PC-9 (cell line): ENCODE measurements at regions not wholly inside any gene's neighbourhood (a gene's known extent, or its start where the extent isn't known, plus 50 kb on each side); places are given as distances from the start of the nearest gene placed in this dataset.
"Not testable (repeated sequence)": the region's sequence is repeated elsewhere in the genome, so short reads cannot be mapped to it uniquely, and the experiment has no call there.

Experiments used
- BruUV-seq: library from RNA; stranded (reverse); fragments of 400-500 nt; replicated peaks from 2 replicates; lab custom pipeline; 2021; lab: Mats Ljungman, UMichigan
- CTCF ChIA-PET: fragments of 300-600 bp; sonication (Branson Sonifier 250); formaldehyde crosslinking; loops from one replicate; lab custom pipeline; 2022; ENCODE audit warnings: antibody characterized with exemption; lab: Charles Lee
- POLR2A ChIA-PET: fragments of 300-600 bp; sonication (Branson Sonifier 250); formaldehyde crosslinking; loops from one replicate; lab custom pipeline; 2022; ENCODE audit warnings: antibody characterized with exemption; ENCODE audit not compliant: unreplicated experiment; lab: Charles Lee
- DNase-seq, 2 experiments: peaks; one replicate each; pipeline versions ENCODE4 v3.0.0 to v3.0.0-alpha.2; 2015 to 2022; ENCODE audit warnings: mixed read lengths in 1 of 2
- H2AFZ ChIP-seq: fragments of 200-600 bp; sonication (generic); 2 replicates; pipeline ENCODE4 v1.8.1; 2017; ENCODE audit warnings: antibody characterized with exemption
- H3F3A ChIP-seq: fragments of 200-600 bp; sonication (generic); 2 replicates; pipeline ENCODE4 v1.8.1; 2017; ENCODE audit warnings: antibody characterized with exemption, mild to moderate bottlenecking, low read depth; ENCODE audit not compliant: insufficient read depth
- H3K27ac ChIP-seq: fragments of 200-600 bp; sonication (generic); 2 replicates; pipeline ENCODE4 v1.6.1; 2016; ENCODE audit warnings: mixed run types
- H3K27me3 ChIP-seq: fragments of 200-600 bp; sonication (generic); 2 replicates; pipeline ENCODE4 v1.6.1; 2016; ENCODE audit warnings: low read depth, mixed run types; ENCODE audit not compliant: insufficient read depth
- H3K36me3 ChIP-seq: fragments of 200-600 bp; sonication (generic); 2 replicates; pipeline ENCODE4 v1.6.1; 2016; ENCODE audit warnings: low read depth, mixed run types
- H3K4me1 ChIP-seq: fragments of 200-600 bp; sonication (generic); replicated peaks from 2 replicates; pipeline ENCODE4 v1.6.1; 2016; ENCODE audit warnings: mixed run types; ENCODE audit not compliant: insufficient read depth
- H3K4me2 ChIP-seq: fragments of 200-600 bp; sonication (generic); 2 replicates; pipeline ENCODE4 v1.6.1; 2017; ENCODE audit warnings: mixed run types
- H3K4me3 ChIP-seq: fragments of 200-600 bp; sonication (generic); 2 replicates; pipeline ENCODE4 v1.6.1; 2016; ENCODE audit warnings: mixed run types
- H3K79me2 ChIP-seq: fragments of 200-600 bp; sonication (generic); 2 replicates; pipeline ENCODE4 v1.6.1; 2017; ENCODE audit warnings: low read depth, mixed run types
- H3K9me2 ChIP-seq: fragments of 200-600 bp; sonication (generic); 2 replicates; pipeline ENCODE4 v1.8.1; 2017; ENCODE audit warnings: mild to moderate bottlenecking; ENCODE audit not compliant: insufficient read depth
- H3K9me3 ChIP-seq: fragments of 200-600 bp; sonication (generic); 2 replicates; pipeline ENCODE4 v1.8.1; 2016; ENCODE audit warnings: low read depth; ENCODE audit not compliant: insufficient read depth
- H4K20me1 ChIP-seq: fragments of 200-600 bp; sonication (generic); 2 replicates; pipeline ENCODE4 v1.8.1; 2017; ENCODE audit not compliant: insufficient read depth
- EZH2 ChIP-seq: fragments of 200-600 bp; sonication (generic); IDR thresholded peaks from 2 replicates; pipeline ENCODE4 v1.8.0; 2017; ENCODE audit warnings: antibody characterized with exemption, low read depth
- intact Hi-C: fragments of 100-400 bp; cut with micrococcal nuclease; formaldehyde crosslinking; loops from one replicate; pipeline ENCODE4 v1.10.0; 2022; ENCODE audit not compliant: unreplicated experiment
- TF ChIP-seq, protein P1 (sequence below): fragments of 200-600 bp; sonication (generic); conservative IDR thresholded peaks from 2 replicates; pipeline ENCODE4 v1.6.1; 2017; ENCODE audit warnings: mixed run types, antibody characterized with exemption, mild to moderate bottlenecking, moderate library complexity

DNA sequence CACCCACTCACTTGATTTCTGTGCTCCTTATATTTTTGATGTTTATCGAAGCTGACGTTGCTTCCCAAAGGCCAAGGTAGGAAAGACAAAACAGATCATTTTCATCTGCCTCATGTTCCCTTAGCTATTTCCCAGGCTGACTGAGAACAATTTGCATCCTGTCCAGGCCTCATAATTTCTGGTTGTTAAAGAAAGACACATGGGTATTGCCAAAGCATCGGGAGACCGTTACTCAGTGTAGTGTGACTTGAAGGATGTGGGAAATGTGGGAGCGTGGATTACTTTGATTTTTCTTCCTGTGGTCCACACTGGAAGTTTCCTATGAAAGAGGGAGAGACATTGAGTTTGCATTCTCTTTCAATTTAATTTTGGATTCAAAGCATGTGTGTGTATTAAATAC, 204.6 kb downstream of the TRIB2 start:
- Histone ChIP-seq H3K9me3 (no peaks in the 10 kb centered on the region), H3K4me2 (no peak overlapping the region), H3K4me1 (no peaks in the 10 kb centered on the region), H2AFZ (no peak overlapping the region), H3K9me2 (no peaks in the 10 kb centered on the region), H3K27me3 (no peaks in the 10 kb centered on the region), H3F3A (no peaks in the 10 kb centered on the region), H4K20me1 (no peaks in the 10 kb centered on the region), H3K4me3 (no peak overlapping the region), H3K27ac (no peak overlapping the region), H3K79me2 (no peaks in the 10 kb centered on the region), H3K36me3 (no peaks in the 10 kb centered on the region)
- no peak for DNase-seq
- TF ChIP-seq, protein P1, sequence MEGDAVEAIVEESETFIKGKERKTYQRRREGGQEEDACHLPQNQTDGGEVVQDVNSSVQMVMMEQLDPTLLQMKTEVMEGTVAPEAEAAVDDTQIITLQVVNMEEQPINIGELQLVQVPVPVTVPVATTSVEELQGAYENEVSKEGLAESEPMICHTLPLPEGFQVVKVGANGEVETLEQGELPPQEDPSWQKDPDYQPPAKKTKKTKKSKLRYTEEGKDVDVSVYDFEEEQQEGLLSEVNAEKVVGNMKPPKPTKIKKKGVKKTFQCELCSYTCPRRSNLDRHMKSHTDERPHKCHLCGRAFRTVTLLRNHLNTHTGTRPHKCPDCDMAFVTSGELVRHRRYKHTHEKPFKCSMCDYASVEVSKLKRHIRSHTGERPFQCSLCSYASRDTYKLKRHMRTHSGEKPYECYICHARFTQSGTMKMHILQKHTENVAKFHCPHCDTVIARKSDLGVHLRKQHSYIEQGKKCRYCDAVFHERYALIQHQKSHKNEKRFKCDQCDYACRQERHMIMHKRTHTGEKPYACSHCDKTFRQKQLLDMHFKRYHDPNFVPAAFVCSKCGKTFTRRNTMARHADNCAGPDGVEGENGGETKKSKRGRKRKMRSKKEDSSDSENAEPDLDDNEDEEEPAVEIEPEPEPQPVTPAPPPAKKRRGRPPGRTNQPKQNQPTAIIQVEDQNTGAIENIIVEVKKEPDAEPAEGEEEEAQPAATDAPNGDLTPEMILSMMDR, result no peak
- no peak for TF ChIP-seq EZH2
- CTCF ChIA-PET, result no interaction called here
- no TSS peak for BruUV-seq
- intact Hi-C loops, result no loop called here
- POLR2A ChIA-PET, result no interaction called here

DNA sequence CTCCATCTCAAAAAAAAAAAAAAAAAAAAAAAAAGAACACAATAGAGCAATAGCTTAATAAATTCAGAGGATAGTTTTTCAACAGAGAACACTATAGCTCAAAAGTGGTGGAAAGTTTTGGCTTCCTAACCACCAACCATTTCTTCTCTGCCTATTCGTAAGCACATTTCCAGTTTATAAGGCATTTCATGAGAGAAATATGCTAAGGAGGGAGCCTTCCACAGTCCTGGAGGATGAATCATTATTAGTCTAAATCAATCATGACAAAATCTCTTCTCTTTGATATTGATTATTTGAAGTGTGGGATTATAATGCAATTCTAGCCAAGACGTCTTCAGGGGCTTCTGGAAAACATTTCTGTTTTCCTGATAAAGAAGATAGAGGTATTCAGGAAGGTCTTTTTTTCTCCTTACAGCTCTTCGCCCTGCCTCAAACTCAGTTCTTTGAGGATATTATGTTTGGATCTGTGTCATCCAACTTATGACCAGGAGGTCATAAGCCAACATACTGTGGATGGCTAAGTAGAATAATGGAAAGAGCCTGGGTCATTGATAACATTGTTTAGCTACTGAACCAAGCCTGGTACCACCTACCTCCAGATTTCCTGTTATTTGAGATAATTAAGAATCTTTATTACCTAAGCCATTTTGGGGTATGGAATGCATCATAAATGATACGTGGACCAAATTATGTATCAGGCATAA, 207.3 kb downstream of the TRIB2 start:
- Histone ChIP-seq H3K9me3 (no peaks in the 10 kb centered on the region), H2AFZ (no peak overlapping the region), H3K4me3 (no peak overlapping the region), H3K36me3 (no peaks in the 10 kb centered on the region), H3K4me2 (no peak overlapping the region), H3K4me1 (peaks cover 14% of the 10 kb centered on the region), H3F3A (peaks cover 13% of the 10 kb centered on the region; the same call in 1 of the 2 replicates), H4K20me1 (no peaks in the 10 kb centered on the region), H3K27ac (no peak overlapping the region), H3K9me2 (no peaks in the 10 kb centered on the region), H3K79me2 (no peaks in the 10 kb centered on the region), H3K27me3 (no peaks in the 10 kb centered on the region)
- TF ChIP-seq, protein P1, result no peak
- no peak for TF ChIP-seq EZH2
- BruUV-seq, result no TSS peak
- intact Hi-C loops, result no loop called here
- no peak for DNase-seq
- CTCF ChIA-PET, result no interaction called here
- POLR2A ChIA-PET, result no interaction called here

DNA sequence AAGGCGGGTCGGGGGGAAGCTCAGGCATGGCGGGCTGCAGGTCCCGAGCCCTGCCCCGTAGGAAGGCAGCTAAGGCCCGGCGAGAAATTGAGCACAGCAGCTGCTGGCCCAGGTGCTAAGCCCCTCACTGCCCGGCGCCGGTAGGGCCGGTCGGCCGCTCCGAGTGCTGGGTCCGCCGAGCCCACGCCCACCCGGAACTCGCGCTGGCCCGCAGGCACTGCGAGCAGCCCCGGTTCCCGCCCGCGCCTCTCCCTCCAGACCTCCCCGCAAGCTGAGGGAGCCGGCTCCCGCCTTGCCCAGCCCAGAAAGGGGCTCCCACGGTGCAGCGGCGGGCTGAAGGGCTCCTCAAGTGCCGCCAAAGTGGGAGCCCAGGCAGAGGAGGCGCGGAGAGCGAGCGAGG, 209.9 kb downstream of the TRIB2 start:
- H3F3A ChIP-seq, result peaks cover 29% of the 10 kb centered on the region
- intact Hi-C loops, POLR2A ChIA-PET, BruUV-seq, H3K9me2 ChIP-seq, H3K79me2 ChIP-seq, H3K27me3 ChIP-seq, H3K4me2 ChIP-seq, H3K27ac ChIP-seq, H2AFZ ChIP-seq, DNase-seq, H3K4me3 ChIP-seq, H3K36me3 ChIP-seq, H3K9me3 ChIP-seq, H4K20me1 ChIP-seq, CTCF ChIA-PET: not testable (repeated sequence)
- peaks cover 35% of the 10 kb centered on the region for H3K4me1 ChIP-seq
